K562 (cell line): ENCODE measurements at regions not wholly inside any gene's neighbourhood (a gene's known extent, or its start where the extent isn't known, plus 50 kb on each side); places are given as distances from the start of the nearest gene placed in this dataset.

Experiments
- BMI1 ChIP-seq: fragments of 150-350 bp; IDR thresholded peaks from 2 replicates; pipeline ENCODE4 v1.6.1; 2014; ENCODE audit warnings: low read length
- CTCF ChIP-seq, 3 experiments: IDR thresholded peaks in 2 of 3; conservative IDR thresholded peaks in 1 of 3; 2 replicates each; pipeline ENCODE4 v1.5.1; 2011 to 2012; ENCODE audit warnings: low read length in 3 of 3, mild to moderate bottlenecking in 3 of 3, control low read depth in 2 of 3, improper control_type of control experiment in 1 of 3, inconsistent platforms in 1 of 3, low read depth in 1 of 3, mixed read lengths in 1 of 3, moderate library complexity in 1 of 3; ENCODE audit not compliant: insufficient read depth in 2 of 3
- ELF4 ChIP-seq: fragments of 450-650 bp; formaldehyde crosslinking; IDR thresholded peaks from 2 replicates; pipeline ENCODE4 v1.4.0; 2022; ENCODE audit warnings: missing genetic modification characterization
- REST ChIP-seq, 2 experiments: fragments of 450-650 bp; formaldehyde crosslinking in 1 of 2; IDR thresholded peaks; 2 replicates each; pipeline versions ENCODE4 v1.4.0 to v1.6.1; 2014 to 2020; ENCODE audit warnings: mild to moderate bottlenecking in 2 of 2, borderline replicate concordance in 1 of 2, low read depth in 1 of 2
- ZKSCAN1 ChIP-seq: fragments of 150-350 bp; IDR thresholded peaks from 2 replicates; pipeline ENCODE4 v1.6.1; 2016; ENCODE audit warnings: low read depth, low read length

- TF ChIP-seq BMI1: no peak
- TF ChIP-seq ELF4 (CRISPR knock-in tag): no peak
- TF ChIP-seq REST (IDR thresholded peaks at IDR 0.05; ENCODE audit: borderline replicate concordance): no peak
- TF ChIP-seq REST (CRISPR knock-in tag; IDR thresholded peaks at IDR 0.05; ENCODE audit: low read depth): no peak
- TF ChIP-seq CTCF (IDR thresholded peaks at IDR 0.05 in 2 of 3, conservative IDR thresholded peaks at IDR 0.05 in 1 of 3; ENCODE audit: insufficient read depth in 2 of 3, low read depth in 1 of 3, low read length in 3 of 3): no peak
- TF ChIP-seq ZKSCAN1: no peak
Observed at GRCh38 chr16:86180244-86180643, 281.3 kb downstream of the IRF8 start.
